NCI-H748 (cell line): ENCODE measurements at regions not wholly inside any gene's neighbourhood (a gene's known extent, or its start where the extent isn't known, plus 50 kb on each side); places are given as distances from the start of the nearest gene placed in this dataset.

Experiments used
- DNase-seq: peaks from one replicate; lab custom pipeline; 2025; ENCODE audit not compliant: unreplicated experiment; lab: John Stamatoyannopoulos, UW

DNA sequence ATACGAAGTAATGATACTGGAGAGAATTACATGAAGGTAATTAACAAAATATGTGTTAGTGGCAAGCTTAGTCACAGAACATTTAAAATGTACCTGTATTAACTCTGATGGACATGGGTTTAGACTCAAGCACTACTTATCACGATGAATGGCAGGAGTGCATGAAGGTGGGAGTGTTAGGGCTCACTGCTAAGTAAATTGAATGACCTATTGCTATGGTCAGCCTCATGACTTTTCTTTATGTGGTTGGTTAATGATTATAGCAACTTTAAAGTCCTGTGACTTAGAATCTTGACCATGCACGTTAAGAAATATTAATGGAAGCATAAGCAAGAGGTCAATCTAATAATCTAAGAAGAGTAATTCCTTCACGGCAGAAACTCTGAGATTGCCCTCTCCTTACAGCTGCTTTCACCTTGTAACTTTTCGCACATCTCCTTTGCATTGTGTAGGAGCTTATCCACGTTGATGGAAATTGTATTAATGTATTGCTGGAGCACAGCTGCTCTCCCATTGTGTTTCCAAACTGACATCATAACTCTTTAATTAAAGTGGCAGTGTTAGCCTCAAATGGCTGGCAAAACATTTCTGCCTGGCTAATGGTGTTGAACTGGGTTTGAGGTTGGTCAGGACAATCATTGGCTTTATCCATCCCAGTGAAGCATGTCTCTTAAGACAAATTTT is 114.5 kb downstream of the RXFP2 start:
- DNase-seq, result peak; percentile 43

- peak; percentile 67 for DNase-seq
These were observed 120.2 kb downstream of the RXFP2 start for GRCh38 chr13:31859571-31859970.

GRCh38 chr13:31860002-31860401 is 120.7 kb downstream of the RXFP2 start:
- DNase-seq, result no peak

DNA sequence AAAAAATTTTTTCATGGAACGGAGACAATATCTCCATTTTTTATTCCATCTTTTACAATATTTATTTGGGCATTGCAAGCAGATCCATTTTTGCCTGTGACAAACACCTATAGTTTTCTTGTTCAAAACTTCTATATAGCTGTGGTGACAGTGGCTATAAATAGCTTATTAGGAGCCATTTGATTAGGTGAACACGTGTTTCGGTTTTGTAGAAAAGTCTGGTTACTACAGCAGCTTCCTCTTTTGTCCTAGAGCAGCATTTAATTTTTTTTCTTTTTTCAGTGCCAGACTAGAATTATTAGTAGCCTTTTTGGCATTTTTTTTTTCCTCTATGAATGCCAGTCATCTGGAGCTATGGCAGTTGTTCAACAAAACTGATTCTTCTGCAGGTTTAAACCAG is 123.5 kb downstream of the RXFP2 start:
- DNase-seq, result no peak

- no peak for DNase-seq
These were observed 125.0 kb downstream of the RXFP2 start for GRCh38 chr13:31864307-31864706.

DNA sequence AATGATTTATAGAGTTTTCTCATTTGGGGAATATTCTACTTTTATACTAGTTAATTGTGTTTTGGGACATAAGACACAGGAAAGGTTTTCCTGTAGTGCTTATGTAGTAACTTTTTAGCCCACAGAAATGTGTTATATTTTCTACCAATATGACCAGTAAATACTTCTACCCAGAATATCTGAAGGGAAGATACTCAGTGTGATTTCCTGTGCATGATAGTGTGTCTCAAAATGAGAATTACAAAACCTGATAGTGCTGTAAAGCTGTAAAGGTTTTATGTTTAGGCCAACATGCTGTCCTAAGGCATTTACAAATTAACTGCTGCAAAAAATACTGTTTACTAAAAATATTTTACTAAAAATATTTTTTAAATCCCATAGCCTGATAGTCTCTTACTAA is 126.8 kb downstream of the RXFP2 start:
- no peak for DNase-seq

DNA sequence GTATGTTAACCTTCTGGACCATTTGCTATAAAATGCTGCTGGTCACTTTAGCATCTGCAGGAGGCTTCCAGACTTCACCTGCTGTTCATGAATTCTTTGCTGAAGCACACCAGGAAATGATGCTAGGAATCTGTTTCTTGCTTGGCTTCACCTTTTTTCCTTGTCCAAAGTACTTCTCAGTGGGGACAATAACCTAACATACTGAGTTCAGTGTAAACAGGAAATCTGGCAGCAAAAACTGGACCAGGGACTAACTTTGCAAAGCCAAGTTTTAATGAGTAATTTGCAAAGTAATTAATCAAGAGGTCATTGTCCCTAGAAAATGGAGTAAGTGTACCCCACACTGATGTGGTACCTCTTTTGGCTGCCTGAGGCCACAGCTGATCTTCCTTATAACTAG is 128.4 kb downstream of the RXFP2 start:
- no peak for DNase-seq

DNA sequence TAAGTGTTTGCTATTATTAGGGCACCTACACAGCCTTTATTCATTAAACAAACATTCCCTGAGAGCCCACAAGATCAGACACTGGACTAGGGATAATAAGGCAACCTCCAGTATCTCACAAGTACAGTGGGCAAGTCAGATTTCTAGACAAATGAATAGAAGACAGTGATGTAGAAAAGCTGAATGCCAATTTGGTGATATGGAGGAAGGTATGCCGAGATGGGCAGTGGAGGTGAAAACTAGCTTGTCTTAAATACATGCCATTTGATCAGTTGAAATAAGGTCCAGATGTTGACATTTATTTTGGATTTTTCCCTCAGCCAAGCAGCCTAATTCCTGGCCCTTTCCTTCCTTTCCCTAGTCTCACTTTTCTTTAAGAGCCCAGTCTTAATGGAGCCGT is 130.3 kb downstream of the RXFP2 start:
- no peak for DNase-seq

DNA sequence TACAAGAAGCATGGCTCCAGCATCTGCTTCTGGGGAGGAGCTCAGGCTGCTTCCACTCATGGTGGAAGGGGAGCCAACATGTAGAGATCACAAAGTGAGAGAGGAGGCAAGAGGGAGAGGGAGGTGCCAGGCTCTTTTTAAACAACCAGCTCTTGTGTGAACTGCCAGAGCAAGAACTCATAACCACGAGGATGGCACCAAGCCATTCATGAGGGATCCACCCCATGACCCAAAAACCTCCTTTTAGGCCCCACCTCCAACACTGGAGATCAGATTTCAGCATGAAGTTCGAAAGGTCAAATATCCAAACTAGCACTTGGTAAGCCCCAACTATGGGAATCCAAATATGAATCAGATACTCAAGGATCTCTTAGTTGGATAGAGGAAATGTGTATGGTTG is 131.2 kb downstream of the RXFP2 start:
- DNase-seq, result no peak

GRCh38 chr13:31873145-31873544 is 133.8 kb downstream of the RXFP2 start:
- no peak for DNase-seq

GRCh38 chr13:31875134-31875533 is 135.8 kb downstream of the RXFP2 start:
- DNase-seq, result no peak

DNA sequence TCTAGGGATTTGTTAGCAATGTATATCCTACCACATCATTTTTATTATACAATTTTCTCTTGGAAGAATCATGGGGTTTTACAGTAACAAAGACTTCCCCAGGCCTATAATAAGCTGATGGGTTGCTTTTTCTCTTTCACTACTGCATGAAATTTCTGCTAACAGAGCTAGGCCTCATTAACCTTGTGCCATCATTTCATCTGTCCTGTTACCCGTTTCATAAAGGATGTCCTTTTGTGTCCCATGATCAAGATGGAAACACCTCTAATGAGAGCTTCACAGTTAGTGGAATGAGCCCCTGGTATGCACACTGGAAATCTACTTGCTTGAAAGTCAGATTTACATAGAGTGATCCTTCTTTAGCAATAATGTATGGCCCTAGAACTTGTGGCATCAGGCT is 138.7 kb downstream of the RXFP2 start:
- DNase-seq, result no peak

- DNase-seq, result no peak
These were observed 139.2 kb downstream of the RXFP2 start for GRCh38 chr13:31878495-31878894.

DNA sequence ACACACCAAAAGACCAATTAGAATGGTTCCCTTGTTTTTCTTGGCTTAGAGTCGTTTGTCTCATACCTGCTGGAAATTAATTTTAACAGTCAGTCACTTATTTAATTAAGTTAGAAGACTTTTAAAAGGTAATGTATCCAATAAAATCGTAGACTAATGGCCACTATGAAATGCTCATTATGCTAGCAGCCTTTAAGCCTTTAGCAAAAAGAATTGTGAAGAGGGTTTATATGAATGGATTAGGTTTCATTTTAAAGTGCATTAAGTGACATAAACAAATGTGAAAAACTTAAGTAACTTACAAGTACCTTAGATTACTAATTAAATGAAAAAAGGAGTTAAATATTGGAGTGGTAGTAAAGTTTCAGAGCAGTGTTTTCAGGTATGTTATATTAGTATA is 139.6 kb downstream of the RXFP2 start:
- DNase-seq, result no peak

GRCh38 chr13:31880851-31881494 is 141.6 kb downstream of the RXFP2 start:
- DNase-seq, result no peak

DNA sequence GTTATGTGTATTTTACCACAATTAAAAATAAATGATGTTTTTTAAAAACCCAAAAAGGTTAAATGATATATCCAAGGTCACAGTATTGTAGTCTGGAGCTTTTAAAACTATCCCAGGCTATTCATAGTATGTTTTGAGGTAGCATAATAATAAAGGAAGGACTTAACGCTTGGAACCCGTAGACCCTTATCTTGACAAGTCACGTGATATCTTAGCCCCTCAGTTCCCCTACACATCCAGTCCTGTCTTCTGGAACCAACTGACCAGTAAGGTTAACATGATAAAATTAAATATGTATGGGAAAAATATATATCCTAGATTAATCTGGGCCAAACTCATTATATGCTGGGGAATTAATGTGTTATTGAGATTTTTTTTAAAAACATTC is 142.2 kb downstream of the RXFP2 start:
- no peak for DNase-seq

GRCh38 chr13:31882794-31883193 is 143.5 kb downstream of the RXFP2 start:
- no peak for DNase-seq

DNA sequence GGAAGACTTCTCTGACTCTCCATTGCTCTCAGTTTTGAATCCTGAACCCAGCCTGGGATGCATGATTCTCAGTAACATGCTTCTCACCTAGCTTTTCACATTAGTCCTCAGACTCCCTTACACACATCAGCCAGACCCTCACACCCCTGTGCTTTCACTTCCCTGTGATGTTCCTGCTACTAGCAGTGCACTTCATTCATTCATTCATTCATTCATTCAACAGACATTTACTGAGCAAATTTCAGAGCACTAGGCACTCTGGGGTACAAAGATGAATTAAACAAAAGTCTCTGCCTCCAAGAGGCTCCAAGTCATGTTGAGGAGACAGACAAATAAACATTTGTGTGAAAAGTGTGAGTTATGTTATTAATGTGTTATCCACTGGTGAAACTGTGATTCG is 145.2 kb downstream of the RXFP2 start:
- no peak for DNase-seq

DNA sequence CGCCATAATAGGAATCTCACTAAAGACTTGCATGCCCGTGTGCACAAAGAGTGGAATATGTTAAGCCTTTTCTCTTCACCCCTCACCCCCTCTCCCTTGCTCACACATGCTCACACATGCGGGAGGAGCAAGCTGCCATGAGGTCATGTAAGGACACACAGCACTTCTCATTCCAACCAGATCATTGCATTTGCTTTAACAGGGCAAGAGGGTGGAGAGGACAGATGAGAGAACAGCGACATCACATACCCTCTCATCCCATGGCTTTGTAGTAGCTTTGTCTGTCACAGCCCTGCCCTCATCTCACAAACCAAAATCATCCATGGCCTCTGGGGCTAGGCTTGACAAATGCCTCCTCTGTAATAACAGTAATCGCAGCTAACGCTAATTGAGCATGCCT is 145.6 kb upstream of the FRY start:
- DNase-seq, result peak; percentile 38

DNA sequence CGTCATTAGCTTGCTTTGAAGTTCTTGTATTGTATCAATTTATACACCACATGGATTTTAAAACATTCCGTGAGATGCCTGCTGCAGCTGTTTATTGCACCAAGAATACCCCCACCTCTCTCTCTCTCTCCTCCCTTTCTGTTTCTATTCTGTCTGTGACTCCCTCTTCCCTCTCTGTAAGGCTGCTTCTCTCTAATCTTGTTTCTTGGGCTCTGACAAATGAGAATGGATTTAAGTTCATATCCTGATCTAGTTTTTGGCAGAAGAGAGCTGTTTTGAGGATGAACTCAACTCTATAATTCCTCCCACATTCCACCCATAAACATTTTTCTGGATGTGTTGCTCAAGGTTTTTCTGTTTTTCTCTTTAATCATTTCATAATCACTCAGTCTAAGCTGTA is 144.3 kb upstream of the FRY start:
- no peak for DNase-seq

- no peak for DNase-seq
These were observed 140.6 kb upstream of the FRY start for GRCh38 chr13:31890946-31891345.

- no peak for DNase-seq
These were observed 140.1 kb upstream of the FRY start for GRCh38 chr13:31891472-31891871.

- peak; percentile 46 for DNase-seq
These were observed 136.6 kb upstream of the FRY start for GRCh38 chr13:31894931-31895330.
